ENCODE measurements at regions not wholly inside any gene's neighbourhood (a gene's known extent, or its start where the extent isn't known, plus 50 kb on each side); places are given as distances from the start of the nearest gene placed in this dataset.

- no peak for DNase-seq
These were observed 57.8 kb downstream of the SPATA19 start for GRCh38 chr11:133787379-133788141.

DNA sequence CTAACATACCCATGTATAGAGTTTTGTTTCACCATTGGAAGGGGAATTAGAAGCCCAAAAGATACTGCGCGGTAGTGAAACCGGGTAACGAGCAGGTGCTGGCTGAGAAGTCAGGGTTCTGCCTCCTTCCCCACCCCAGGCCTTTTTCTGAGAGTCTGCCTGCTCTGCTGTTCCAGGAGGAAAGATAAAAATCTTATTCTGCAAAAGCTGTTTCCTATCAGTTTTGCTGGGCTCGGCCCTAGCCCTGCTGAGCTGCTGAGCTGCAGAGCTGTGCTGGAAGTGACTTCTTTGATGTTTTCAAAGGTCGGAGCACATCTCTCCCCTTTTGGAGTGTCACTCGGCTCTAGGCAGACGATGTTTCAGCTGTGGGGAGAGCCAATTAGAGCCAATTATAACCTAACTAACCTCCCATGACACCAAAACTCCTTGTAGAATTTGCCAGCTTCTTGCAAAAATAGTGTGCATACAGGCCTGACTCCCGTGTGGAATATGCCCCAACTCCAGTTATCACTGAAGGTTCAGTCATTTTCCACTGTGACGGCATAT is 59.4 kb downstream of the SPATA19 start:
- no peak for DNase-seq

- no peak for DNase-seq
These were observed 61.0 kb downstream of the SPATA19 start for GRCh38 chr11:133784359-133784758.

- no peak for DNase-seq
These were observed 63.1 kb downstream of the SPATA19 start for GRCh38 chr11:133782116-133782725.

- DNase-seq = no peak
These were observed 67.2 kb downstream of the SPATA19 start for GRCh38 chr11:133778161-133778560.

DNA sequence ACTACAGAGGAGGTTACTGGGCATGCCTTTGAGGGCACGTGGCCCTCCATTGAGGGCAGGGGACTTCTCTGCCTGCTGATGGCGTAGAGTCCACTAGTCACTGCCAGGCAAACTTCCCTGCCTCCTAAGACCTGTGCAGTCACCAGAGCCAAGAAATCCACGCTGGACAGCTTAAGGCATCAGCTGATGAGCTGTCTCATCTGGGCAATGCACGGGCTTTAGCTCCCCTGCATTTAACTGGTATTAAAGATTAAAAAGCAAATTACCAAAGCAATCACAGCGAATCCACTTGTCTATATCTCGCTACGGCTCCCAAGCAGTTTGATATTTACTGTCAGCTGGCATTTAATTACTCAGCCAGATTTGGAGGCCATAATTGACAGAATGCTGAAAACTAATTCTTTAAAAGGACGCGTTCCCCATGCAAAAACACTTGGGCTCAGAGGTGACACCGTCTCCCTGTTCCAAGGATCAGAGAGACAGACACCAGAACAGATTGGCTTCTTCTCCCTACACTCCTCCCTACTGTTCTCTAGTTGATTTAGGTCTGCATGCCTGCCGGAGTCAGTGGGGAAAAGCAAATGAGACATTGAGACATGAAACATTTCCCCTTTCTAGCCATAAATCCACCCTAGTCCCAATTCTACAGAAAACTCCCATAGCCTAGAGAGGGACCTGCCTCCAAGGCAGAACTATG is 68.5 kb downstream of the SPATA19 start:
- DNase-seq = no peak

DNA sequence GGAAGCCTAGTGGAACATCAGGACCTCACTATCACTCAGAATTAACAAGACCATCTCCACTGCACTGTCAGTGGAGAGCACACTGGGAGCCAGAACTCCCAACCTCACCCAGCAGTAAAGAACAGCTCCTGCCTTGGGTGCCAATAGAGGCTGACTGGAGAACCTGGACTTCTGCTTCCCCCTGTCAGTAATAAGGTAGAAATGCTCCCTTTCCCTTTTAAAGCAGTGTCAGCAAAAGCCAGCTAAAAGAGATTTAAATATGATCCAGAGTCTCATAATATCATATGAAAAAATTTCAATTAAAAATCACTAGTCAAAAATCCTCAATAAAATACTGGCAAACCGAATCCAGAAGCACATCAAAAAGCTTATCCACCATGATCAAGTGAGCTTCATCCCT is 82.8 kb downstream of the SPATA19 start:
- DNase-seq = no peak

- no peak for DNase-seq
These were observed 92.2 kb downstream of the SPATA19 start for GRCh38 chr11:133753150-133753549.

DNA sequence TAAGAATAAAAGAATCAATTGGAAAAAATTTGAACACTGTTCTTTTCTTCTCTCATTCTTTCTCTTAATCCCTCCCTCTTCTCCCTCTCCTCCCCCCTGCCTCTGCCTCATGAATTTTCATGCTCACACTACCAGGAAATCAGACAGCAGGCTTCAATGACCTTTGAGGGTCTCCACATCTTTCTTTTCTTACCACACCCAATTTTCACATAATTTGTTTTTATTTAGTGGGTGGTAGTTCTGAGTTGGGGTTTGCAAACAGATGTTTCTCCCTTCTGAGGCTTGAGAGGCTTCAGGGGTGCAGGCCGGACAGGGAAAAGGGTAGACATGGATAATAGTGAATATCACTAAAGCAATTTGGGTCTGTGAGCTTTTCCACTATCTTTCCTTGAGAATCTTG is 95.5 kb downstream of the SPATA19 start:
- DNase-seq = no peak

DNA sequence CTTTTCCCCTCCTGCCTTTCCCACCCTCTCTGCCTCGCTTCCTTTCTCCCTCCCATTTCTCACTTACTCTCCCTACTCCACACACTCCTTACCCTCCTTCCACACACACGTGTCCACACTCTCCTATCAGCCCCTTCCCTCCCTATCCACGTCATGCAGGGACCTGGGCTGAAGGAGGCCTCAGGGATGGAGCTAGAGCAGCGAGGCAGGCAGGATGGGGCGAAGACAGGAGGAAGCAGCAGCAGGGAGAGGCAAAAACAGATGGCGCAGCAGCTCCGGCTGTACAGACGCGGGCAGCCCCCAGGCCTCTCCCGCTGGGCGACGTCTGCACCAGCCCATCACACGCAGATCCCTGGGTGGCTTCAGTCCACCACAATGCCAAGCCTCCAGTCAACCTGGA is 97.9 kb downstream of the SPATA19 start:
- DNase-seq = no peak

GRCh38 chr11:133746663-133747306 is 98.5 kb downstream of the SPATA19 start:
- no peak for DNase-seq

GRCh38 chr11:133745791-133746190 is 99.5 kb downstream of the SPATA19 start:
- DNase-seq = no peak

DNA sequence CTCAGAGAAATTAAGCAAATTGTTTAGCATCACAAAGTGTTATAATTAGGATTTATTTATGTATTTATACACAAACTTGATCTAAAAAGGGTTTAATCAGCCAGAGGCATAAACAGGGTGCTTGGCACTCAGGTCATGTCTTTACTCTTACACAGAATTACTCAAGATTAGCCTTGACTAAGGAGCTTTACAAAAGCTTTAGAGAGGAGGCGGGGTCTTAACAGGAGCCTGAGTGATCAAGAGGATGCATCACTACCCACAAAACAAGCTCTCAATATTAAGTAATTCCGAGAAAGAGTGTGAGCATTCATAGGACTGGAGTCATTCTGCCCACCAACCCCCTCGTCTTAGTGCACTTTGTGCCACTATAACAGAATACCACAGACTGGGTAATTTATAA is 103.0 kb downstream of the SPATA19 start:
- DNase-seq = no peak

DNA sequence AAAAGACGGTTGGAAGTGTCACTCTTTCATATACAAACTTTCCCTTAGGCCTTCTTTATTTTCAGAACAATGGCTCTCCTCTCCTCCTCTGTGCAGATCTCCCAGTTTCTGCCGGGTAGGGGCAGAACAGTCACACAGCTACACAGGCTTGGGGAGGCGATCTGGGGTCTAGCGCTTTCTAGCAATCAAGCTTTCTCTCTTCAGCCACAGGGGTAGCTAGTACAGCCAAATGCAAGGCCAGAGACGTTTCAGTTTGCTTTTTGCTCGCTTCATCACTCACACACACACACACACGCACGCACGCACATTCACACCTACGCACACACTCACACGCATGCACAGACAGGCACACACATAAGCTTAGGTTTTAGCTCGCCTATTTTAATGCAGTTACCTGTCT is 104.3 kb downstream of the SPATA19 start:
- DNase-seq = no peak

- DNase-seq = no peak
These were observed 105.8 kb downstream of the SPATA19 start for GRCh38 chr11:133739481-133739880.

DNA sequence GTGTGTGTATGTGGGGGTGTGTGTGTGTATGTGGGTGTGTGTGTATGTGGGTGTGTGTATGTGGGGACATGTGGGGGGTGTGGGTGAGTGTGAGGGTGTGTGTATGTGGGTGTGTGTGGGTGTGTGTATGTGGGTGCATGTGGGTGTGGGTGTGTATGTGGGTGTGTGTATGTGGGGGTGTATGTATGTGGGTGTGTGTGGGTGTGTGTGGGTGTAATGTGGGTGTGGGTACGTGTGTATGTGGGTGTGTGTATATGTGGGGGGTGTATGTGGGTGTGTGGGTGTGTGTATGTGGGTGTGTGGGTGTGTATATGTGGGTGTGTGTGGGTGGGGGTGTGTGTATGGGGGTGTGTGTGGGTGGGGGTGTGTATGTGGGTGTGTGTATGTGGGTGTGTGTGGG is 106.7 kb downstream of the SPATA19 start:
- no peak for DNase-seq

DNA sequence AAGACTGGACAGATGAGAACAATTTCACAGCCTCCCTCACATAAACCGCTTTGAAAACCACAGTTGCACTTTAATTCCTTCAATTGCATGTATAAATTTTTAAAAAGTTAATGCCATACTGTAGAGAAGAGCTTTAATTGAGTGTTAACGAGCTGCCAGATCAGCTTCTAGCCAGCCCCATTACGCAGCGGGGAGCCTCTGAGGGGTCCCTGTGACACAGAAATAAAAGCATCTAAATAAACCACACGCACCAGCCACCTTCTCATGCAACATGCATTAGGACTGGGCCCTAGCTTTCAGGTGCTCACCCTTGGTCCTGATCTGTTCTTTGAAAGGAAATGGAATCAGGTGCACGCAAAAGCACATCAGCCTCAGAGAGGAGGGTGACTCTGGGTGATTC is 111.7 kb downstream of the SPATA19 start:
- DNase-seq = no peak

DNA sequence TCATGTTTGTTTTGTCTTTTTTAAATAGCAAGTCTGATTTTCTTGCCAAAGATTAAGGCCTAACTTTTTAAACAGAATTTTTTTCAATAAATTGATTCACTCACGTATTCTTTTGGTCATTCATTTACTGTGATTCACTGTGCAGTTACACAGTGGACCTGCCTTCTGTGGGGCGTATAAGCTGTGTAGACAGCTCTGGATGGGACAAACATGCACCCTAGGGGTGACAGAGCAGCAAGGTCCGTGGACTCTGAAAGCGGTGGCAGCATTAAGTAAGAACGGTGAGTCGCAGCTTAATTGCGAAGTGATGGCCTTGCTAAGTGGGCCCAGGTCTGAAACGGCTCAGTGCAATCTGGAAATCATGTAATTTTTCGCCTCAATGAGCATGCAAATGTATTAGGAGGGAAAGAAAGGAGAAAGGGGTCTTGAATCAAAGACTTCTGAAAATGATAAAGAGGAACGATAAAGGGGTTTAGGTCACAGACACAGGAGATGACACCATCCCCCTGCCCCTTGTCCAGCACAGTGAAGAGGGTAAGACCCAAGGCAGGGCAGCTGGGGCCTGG is 113.1 kb downstream of the SPATA19 start:
- no peak for DNase-seq

GRCh38 chr11:133727774-133728173 is 117.5 kb downstream of the SPATA19 start:
- peak; percentile 5 for DNase-seq

DNA sequence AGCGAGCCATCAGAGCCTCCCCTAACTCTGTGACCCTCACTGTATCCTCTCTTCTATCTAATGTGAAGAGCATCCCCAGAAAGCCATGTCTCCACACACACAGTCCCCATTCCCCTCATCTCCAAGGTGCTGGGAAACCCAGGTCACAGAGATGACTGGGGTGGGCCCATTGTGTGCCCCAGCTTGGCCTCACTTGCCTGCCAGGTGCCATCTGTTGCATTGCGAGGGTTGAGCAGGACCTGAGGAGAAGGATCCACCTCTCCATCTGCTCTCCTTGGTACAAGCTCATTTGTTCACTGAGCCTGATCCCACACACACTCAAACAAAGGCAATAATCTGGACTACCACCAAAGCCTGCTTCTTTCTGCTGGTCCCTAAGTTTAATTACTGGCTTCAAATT is 118.8 kb downstream of the SPATA19 start:
- peak; percentile 62 for DNase-seq

DNA sequence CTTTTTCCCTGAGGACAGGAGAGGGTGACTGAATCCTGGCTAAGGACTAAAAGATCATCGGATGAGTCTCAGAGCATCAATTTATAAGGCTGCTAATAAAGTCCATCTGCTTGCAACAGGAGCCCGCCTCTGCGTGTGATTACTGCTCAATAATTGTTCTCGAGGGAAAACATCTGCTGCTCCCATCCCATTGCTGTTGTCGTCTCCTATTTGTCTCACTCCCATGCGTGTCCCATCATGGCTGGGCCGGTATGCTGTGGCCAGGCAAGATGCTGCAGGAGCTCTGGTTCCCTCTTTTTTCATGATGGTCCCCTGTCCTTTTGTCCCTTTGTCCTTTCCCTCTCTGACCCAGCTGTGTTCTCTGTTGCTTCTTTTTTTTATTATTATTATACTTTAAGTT is 121.2 kb downstream of the SPATA19 start:
- DNase-seq = peak; percentile 56

DNA sequence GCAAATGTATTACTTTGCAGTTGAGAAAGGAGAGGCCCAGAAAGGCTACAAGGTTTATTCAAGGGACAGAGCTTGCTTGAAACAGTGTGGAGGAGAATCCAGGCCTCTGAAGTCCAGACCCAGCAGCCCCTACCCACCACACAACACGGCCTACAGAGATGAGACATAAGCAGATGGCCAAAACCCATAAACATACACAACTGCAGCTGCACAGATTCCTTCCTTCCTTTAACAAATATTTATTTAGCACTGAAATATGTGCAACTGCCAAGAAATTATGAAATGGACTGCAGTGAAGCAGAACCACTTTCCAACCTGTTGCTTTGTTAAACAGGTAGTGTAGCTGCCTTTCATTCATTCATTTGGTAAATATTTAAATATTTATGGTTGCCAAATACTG is 122.3 kb downstream of the SPATA19 start:
- peak; percentile 57 for DNase-seq

- DNase-seq = no peak
These were observed 124.4 kb downstream of the SPATA19 start for GRCh38 chr11:133720951-133721350.
